Omental fat pad (tissue), 3 donors: ENCODE measurements at regions not wholly inside any gene's neighbourhood (a gene's known extent, or its start where the extent isn't known, plus 50 kb on each side); places are given as distances from the start of the nearest gene placed in this dataset.

Source experiments
- ATAC-seq: fragments of 150-250 bp; one replicate; pipeline ENCODE4 v1.9.1; 2016; ENCODE audit warnings: mild to moderate bottlenecking, moderate library complexity; ENCODE audit not compliant: low FRiP score
- DNase-seq: peaks from one replicate; pipeline ENCODE4 v3.0.0-alpha.2; 2019; ENCODE audit warnings: low spot score
- CTCF ChIP-seq, 3 donors: fragments of 450-650 bp; IDR thresholded peaks; one replicate each; pipeline ENCODE4 v1.5.1; 2016 to 2017; ENCODE audit warnings: antibody characterized with exemption in 3 of 3, mild to moderate bottlenecking in 3 of 3, moderate library complexity in 2 of 3

- no peak for TF ChIP-seq CTCF (IDR thresholded peaks at IDR 0.05)
- DNase-seq (no peak), ATAC-seq (peak; percentile 60)
These were observed 612.1 kb upstream of the MGMT start for GRCh38 chr10:128854963-128855362.

DNA sequence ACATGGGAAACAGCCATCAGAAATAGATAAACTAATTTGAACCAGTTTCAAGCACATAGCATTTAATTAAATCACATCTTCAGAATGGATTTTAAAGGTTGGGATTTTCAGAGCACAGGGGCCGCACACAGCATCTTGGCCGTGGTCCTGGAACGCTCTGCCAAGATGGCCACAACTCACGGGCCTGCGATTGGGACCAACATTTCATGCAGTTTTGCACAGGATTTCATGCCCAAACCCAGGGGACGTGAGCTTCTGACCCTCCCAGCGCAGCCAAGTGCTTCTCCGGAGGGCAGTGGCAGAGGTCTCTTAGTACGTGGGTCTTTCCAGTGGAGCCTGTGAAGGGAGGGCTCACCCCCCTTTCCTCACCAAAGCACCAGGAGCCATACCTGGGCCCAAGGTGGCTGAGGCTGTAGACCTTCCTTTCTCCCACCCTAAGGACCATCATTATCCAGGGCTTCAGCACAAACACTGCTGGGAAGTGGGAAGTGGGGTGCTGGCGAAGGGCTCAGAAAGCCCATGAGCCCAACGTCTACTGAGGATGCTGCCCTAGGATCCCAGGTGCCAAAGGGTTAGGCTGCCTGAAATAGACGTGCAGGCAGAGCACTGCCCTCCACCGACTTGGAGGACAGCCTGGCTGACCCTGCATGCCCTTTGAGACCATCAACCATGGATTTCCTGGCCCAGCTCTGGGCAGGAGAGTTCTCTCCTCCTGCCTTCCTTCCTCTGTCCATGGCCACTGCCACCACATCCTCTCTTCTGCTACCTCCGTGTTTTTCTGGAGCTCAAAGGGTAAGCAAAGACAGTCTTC lies 611.2 kb upstream of the MGMT start:
- DNase-seq (no peak), ATAC-seq (no peak)
- TF ChIP-seq CTCF (IDR thresholded peaks at IDR 0.05), result no peak

GRCh38 chr10:128859738-128860386 lies 607.2 kb upstream of the MGMT start:
- peak in 1 of 3 donors; percentile 40 for TF ChIP-seq CTCF (IDR thresholded peaks at IDR 0.05)
- DNase-seq (no peak), ATAC-seq (no peak)

- TF ChIP-seq CTCF (IDR thresholded peaks at IDR 0.05), result no peak
- DNase-seq, result no peak
- no peak for ATAC-seq
These were observed 606.5 kb upstream of the MGMT start for GRCh38 chr10:128860574-128860973.

- TF ChIP-seq CTCF (IDR thresholded peaks at IDR 0.05), result no peak
- no peak for ATAC-seq
- DNase-seq, result no peak
These were observed 605.8 kb upstream of the MGMT start for GRCh38 chr10:128861018-128861901.

GRCh38 chr10:128863411-128863810 lies 603.6 kb upstream of the MGMT start:
- no peak for ATAC-seq

More at GRCh38 chr10:128863411-128863810, 603.6 kb upstream of the MGMT start:
- TF ChIP-seq CTCF (IDR thresholded peaks at IDR 0.05), result no peak
- no peak for DNase-seq
